ENCODE measurements at regions not wholly inside any gene's neighbourhood (a gene's known extent, or its start where the extent isn't known, plus 50 kb on each side); places are given as distances from the start of the nearest gene placed in this dataset.
A peak's percentile ranks its signal among the peaks of the same experiment; 100 is the strongest.

DNA sequence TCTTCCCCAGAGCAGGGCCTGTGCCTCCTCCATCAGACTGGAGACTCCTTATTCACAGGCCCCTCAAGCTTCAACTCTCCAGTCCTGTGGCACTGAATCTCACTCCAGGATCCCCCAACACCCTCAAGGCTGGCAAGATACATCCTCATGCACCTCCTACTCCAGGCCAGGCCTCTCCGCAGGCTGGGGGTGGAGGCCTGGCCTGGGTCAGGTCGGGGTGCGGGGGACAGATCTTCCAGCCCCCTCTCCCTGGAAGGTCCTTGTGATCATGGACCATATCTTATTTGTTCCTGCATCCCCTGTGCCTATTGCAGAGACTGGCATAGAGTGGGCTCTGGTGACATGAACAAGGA is 147.3 kb downstream of the SMAD6 start:
- TF ChIP-seq, protein P1, sequence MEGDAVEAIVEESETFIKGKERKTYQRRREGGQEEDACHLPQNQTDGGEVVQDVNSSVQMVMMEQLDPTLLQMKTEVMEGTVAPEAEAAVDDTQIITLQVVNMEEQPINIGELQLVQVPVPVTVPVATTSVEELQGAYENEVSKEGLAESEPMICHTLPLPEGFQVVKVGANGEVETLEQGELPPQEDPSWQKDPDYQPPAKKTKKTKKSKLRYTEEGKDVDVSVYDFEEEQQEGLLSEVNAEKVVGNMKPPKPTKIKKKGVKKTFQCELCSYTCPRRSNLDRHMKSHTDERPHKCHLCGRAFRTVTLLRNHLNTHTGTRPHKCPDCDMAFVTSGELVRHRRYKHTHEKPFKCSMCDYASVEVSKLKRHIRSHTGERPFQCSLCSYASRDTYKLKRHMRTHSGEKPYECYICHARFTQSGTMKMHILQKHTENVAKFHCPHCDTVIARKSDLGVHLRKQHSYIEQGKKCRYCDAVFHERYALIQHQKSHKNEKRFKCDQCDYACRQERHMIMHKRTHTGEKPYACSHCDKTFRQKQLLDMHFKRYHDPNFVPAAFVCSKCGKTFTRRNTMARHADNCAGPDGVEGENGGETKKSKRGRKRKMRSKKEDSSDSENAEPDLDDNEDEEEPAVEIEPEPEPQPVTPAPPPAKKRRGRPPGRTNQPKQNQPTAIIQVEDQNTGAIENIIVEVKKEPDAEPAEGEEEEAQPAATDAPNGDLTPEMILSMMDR (IDR thresholded peaks at IDR 0.05), result no peak
- Histone ChIP-seq H3K4me1 (peaks cover 9% of the 10 kb centered on the region), H3K36me3 (no peaks in the 10 kb centered on the region), H3K27ac (no peak overlapping the region), H3K27me3 (no peaks in the 10 kb centered on the region), H3K4me3 (no peak overlapping the region), H3K9ac (ENCODE audit: low read depth in 2 of 2, low read length in 2 of 2) (no peak overlapping the region), H3K9me3 (no peaks in the 10 kb centered on the region)
- no peak for DNase-seq
- intact Hi-C loops (cut with DNase I), result loop anchor here (5.0 kb wide), 1 partner anchor 72 kb away; no protein-coding TSS in a partner anchor

DNA sequence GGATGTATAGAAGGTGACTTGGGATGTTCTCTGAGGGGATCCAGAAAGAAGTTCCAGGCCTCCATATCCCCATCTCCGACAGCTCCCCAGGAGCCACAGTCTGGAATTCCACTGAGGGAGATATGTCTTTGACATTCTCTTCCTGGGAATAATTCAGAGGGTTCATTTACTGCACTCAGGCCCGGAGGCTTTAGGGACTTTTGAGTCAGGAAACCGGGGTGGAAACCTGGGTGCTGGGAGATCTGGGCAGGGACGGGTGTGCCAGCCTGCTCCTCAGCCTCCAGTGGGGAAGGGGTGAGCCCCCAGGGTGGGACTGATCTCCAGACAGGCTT is 147.7 kb downstream of the SMAD6 start:
- TF ChIP-seq, protein P1 (IDR thresholded peaks at IDR 0.05), result no peak
- DNase-seq, result no peak
- no peak overlapping the region for H3K27ac ChIP-seq
- no peaks in the 10 kb centered on the region for H3K27me3 ChIP-seq
- no peak overlapping the region for H3K9ac ChIP-seq (ENCODE audit: low read depth in 2 of 2, low read length in 2 of 2)
- no peak overlapping the region for H3K4me3 ChIP-seq
- H3K36me3 ChIP-seq, result no peaks in the 10 kb centered on the region
- peaks cover 9% of the 10 kb centered on the region for H3K4me1 ChIP-seq
- no peaks in the 10 kb centered on the region for H3K9me3 ChIP-seq
- intact Hi-C loops (cut with DNase I), result loop anchor here (5.0 kb wide), 3 partner anchors 72 to 247 kb away; no protein-coding TSS in a partner anchor

DNA sequence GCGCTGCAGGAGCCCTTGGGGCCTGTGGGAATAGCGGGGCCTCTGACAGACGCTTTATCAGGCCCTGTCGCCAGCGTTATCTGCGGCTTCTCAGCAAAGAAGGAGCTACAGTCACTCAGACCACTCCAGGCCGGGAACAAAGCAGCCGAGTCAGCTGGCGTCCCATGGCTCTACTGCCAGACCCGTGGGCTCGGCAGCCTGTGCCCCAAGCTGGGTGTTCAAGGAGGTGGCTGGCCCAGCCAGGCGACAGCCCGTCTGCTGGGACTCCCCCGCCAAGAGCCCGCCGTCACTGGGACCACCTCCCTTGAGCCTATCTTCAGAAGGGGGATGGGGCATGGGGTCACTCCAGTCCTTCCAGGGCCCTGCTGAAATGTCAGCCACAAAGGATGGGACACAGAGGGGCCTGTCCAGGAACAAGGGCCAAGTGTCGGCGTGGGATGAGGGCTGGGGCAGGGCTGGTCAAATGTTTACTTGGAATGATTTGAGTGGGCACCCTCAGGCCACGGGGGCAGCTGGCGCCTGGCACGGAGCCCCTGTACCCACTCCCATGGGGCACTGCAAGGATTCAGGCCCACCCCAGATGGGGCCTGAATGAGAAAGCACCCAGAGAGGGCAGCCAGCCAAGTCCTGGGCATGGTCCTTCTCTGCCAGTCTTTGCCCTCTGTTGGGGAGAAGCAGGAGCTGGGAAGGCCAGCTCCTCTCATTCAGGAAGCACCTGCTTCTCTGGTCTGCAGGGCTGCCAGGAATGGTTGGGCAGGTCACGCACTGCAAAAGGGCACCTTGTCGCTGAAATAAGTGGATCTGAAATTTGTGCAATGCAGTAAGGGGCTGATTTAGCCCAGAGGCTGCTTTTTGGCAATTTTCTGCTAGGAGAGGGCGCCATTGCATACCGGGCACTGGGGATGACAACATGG is 148.3 kb downstream of the SMAD6 start:
- no peak overlapping the region for H3K27ac ChIP-seq

DNA sequence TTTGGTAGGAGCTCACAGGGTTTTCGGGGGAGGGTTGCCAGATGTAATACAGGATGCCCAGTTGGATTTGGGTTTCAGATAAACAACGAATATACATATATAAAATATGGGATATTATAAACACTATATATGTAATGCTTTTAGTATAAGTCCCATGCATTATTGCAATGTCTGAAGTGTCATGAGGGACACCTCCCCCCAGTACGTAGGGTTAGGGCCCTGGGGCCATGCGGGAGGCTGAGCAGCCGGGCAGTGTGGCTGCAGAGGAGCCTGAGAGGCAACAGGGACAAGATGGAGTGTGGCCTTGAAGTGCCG is 148.9 kb downstream of the SMAD6 start:
- Histone ChIP-seq H3K9ac (ENCODE audit: low read depth in 2 of 2, low read length in 2 of 2) (no peak overlapping the region), H3K4me3 (no peak overlapping the region), H3K36me3 (no peaks in the 10 kb centered on the region), H3K27me3 (no peaks in the 10 kb centered on the region), H3K9me3 (no peaks in the 10 kb centered on the region), H3K27ac (no peak overlapping the region), H3K4me1 (peaks cover 9% of the 10 kb centered on the region)
- intact Hi-C loops (cut with DNase I), result loop anchor here (5.0 kb wide), 2 partner anchors 154 to 249 kb away; no protein-coding TSS in a partner anchor
- TF ChIP-seq, protein P1 (IDR thresholded peaks at IDR 0.05), result no peak
- DNase-seq, result no peak

More for the DNA sequence above, 148.3 kb downstream of the SMAD6 start:
- intact Hi-C loops (cut with DNase I), result loop anchor here (5.0 kb wide), 2 partner anchors 153 to 248 kb away; no protein-coding TSS in a partner anchor
- Histone ChIP-seq H3K4me3 (no peak overlapping the region), H3K4me1 (peaks cover 9% of the 10 kb centered on the region), H3K9me3 (no peaks in the 10 kb centered on the region), H3K36me3 (no peaks in the 10 kb centered on the region), H3K27me3 (no peaks in the 10 kb centered on the region), H3K9ac (ENCODE audit: low read depth in 2 of 2, low read length in 2 of 2) (no peak overlapping the region)
- DNase-seq, result peak; percentile 17
- TF ChIP-seq, protein P1 (IDR thresholded peaks at IDR 0.05), result no peak

DNA sequence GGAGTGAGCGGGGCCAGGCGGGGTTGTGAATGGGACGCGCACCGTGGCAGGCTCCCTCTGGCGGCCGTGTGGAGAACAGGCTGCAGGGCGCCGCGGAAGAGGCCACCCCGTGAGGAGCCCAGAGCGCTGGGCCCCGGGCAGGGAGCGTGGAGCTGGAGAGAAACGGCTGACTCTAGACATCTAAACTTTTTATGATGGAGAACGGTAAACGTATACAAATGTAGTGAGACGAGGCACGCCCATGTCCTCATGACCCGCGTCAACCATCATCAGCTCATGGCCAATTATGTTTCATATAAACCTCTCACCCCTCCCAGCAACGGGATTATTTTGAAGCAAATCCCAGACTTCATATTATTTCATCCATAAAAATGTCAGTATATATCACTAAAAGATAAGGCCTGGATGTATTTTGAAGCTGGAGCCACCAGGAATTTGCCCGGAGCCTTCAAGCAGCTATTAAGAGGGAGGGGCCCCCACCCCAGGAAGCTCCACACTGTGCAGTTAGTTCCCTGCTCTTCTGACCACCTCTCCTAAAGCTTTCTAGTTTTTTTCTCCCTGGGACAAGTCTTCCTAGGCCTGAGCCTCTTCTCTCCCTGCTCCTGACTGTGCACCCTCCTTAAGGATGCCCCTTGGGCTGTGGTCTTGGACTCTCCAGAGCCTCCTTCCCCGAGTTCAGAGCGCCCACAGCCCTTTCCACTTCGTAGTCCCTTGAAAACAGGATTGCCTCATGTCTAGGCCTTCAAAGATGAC is 149.5 kb downstream of the SMAD6 start:
- peak; percentile 87 for DNase-seq
- H3K4me3 ChIP-seq, result no peak overlapping the region
- intact Hi-C loops (cut with DNase I), result loop anchor here (5.0 kb wide), 2 partner anchors 154 to 249 kb away; no protein-coding TSS in a partner anchor
- H3K9ac ChIP-seq (ENCODE audit: low read depth in 2 of 2, low read length in 2 of 2), result no peak overlapping the region
- H3K27me3 ChIP-seq, result no peaks in the 10 kb centered on the region
- no peak overlapping the region for H3K27ac ChIP-seq
- no peaks in the 10 kb centered on the region for H3K9me3 ChIP-seq
- TF ChIP-seq, protein P1 (IDR thresholded peaks at IDR 0.05), result peak; percentile 96
- peaks cover 9% of the 10 kb centered on the region for H3K4me1 ChIP-seq
- no peaks in the 10 kb centered on the region for H3K36me3 ChIP-seq
